ENCODE measurements at regions not wholly inside any gene's neighbourhood (a gene's known extent, or its start where the extent isn't known, plus 50 kb on each side); places are given as distances from the start of the nearest gene placed in this dataset.

- TF ChIP-seq, protein P1, sequence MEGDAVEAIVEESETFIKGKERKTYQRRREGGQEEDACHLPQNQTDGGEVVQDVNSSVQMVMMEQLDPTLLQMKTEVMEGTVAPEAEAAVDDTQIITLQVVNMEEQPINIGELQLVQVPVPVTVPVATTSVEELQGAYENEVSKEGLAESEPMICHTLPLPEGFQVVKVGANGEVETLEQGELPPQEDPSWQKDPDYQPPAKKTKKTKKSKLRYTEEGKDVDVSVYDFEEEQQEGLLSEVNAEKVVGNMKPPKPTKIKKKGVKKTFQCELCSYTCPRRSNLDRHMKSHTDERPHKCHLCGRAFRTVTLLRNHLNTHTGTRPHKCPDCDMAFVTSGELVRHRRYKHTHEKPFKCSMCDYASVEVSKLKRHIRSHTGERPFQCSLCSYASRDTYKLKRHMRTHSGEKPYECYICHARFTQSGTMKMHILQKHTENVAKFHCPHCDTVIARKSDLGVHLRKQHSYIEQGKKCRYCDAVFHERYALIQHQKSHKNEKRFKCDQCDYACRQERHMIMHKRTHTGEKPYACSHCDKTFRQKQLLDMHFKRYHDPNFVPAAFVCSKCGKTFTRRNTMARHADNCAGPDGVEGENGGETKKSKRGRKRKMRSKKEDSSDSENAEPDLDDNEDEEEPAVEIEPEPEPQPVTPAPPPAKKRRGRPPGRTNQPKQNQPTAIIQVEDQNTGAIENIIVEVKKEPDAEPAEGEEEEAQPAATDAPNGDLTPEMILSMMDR (IDR thresholded peaks at IDR 0.05) = no peak
- no peak for TF ChIP-seq POLR2A (IDR thresholded peaks at IDR 0.05)
These were observed 194.1 kb upstream of the RASSF8 start for GRCh38 chr12:25764409-25764808.

Data from gastroesophageal sphincter (tissue), 3 donors.